ENCODE measurements at regions not wholly inside any gene's neighbourhood (a gene's known extent, or its start where the extent isn't known, plus 50 kb on each side); places are given as distances from the start of the nearest gene placed in this dataset.

DNA sequence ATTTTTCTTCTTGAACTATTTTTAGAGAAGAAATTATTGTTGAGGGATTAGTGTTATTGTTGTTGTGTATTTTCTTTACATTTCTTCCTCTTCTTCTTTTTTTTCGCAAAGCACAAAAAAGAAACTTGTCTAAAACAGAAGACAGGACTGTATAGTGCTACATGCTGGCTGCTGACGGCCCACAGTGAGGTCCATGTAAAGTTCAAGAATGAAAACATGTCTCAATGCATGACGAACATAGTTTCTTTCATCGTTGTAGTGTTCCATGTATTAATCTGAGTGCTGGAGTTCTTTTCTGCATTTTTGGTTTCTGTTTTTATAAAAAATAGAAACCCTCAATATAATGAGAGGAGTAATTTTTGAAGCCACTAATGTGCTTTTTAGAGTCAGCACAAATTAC is 462.9 kb upstream of the MARCKS start:
- Histone ChIP-seq H3K4me1 (ENCODE audit: control insufficient read depth in 1 of 2, extremely low read depth in 1 of 2, insufficient read depth in 2 of 2, low read length in 2 of 2) (no peaks in the 10 kb centered on the region), H3K36me3 (ENCODE audit: control insufficient read depth in 2 of 2, extremely low read depth in 1 of 2, insufficient read depth in 1 of 2, low read length in 1 of 2) (no peaks in the 10 kb centered on the region), H3K4me3 (ENCODE audit: control insufficient read depth in 1 of 2, extremely low read depth in 1 of 2, low read length in 1 of 2) (no peak overlapping the region), H3K27ac (ENCODE audit: low read length) (no peak overlapping the region), H3K9me3 (no peaks in the 10 kb centered on the region), H3K27me3 (replicated peaks in 1 of 2; ENCODE audit: control insufficient read depth in 2 of 2, extremely low read depth in 1 of 2, insufficient read depth in 2 of 2, low read length in 1 of 2) (no peaks in the 10 kb centered on the region)
- POLR2A ChIA-PET, result no interaction called here
- Mint-ChIP-seq H3K4me1 (no peaks in the 10 kb centered on the region), H3K36me3 (no peaks in the 10 kb centered on the region), H3K27me3 (no peaks in the 10 kb centered on the region), H3K9me3 (no peaks in the 10 kb centered on the region), H3K27ac (no peak overlapping the region), H3K4me3 (no peak overlapping the region)
- ATAC-seq (replicated peaks in 1 of 4) (no peak), DNase-seq (no peak)
- no CpG with 5 or more reads among the region's 4 CpGs for WGBS (ENCODE audit: insufficient coverage)
- CTCF ChIA-PET, result no interaction called here

DNA sequence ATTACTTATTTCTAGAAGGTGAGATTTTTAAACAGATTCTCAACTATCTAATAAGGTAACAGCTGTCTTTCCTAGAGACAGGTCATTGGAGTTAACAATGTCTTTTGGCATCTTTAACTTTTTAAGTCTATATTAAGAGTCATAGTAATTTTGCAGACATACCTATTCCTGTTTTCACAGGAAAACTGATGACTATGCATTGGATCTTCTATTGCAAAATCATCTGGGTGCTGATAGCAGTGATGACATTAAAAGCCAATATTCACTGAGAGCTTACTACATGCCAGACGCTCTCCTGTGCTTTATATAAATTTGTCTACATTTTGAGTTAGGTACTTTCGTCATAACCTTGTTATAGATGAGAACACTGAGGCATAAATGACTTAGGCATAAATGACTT is 462.4 kb upstream of the MARCKS start:
- ATAC-seq (replicated peaks in 1 of 4), result no peak
- no peaks in the 10 kb centered on the region for H3K9me3 Mint-ChIP-seq
- H3K4me3 Mint-ChIP-seq, result no peak overlapping the region
- H3K27ac Mint-ChIP-seq, result no peak overlapping the region
- ChIA-PET CTCF (no interaction called here), POLR2A (no interaction called here)
- no peaks in the 10 kb centered on the region for H3K4me1 ChIP-seq (ENCODE audit: control insufficient read depth in 1 of 2, extremely low read depth in 1 of 2, insufficient read depth in 2 of 2, low read length in 2 of 2)
- no peaks in the 10 kb centered on the region for H3K27me3 ChIP-seq (replicated peaks in 1 of 2; ENCODE audit: control insufficient read depth in 2 of 2, extremely low read depth in 1 of 2, insufficient read depth in 2 of 2, low read length in 1 of 2)
- H3K36me3 ChIP-seq (ENCODE audit: control insufficient read depth in 2 of 2, extremely low read depth in 1 of 2, insufficient read depth in 1 of 2, low read length in 1 of 2), result no peaks in the 10 kb centered on the region
- no peak overlapping the region for H3K4me3 ChIP-seq (ENCODE audit: control insufficient read depth in 1 of 2, extremely low read depth in 1 of 2, low read length in 1 of 2)
- 100% methylated on average over 1 of the region's 2 CpGs for WGBS (ENCODE audit: insufficient coverage)
- no peak overlapping the region for H3K27ac ChIP-seq (ENCODE audit: low read length)
- H3K9me3 ChIP-seq, result no peaks in the 10 kb centered on the region
- H3K27me3 Mint-ChIP-seq, result no peaks in the 10 kb centered on the region
- H3K36me3 Mint-ChIP-seq, result no peaks in the 10 kb centered on the region
- no peaks in the 10 kb centered on the region for H3K4me1 Mint-ChIP-seq
- DNase-seq, result no peak

DNA sequence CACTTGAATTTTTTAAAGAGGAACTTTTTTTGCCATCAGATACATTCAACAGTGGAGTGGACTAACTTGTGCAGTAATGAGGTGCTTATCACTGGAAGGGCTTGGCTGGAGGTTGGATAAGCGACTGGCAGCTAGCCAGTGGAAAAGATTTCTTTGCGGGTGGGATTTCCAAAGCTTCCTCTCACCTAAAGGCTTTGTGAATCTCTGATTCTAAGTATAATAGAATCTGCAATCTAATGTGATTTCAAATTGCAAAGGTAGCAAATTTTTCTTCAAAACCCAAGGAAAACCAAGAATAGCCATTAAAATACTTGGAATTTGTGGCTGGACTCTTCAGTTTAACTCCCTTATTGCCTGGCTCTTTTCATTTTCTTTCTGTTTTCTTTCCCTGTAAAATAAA is 460.4 kb upstream of the MARCKS start:
- DNase-seq (no peak), ATAC-seq (replicated peaks in 1 of 4) (no peak)
- WGBS (ENCODE audit: insufficient coverage), result no CpG with 5 or more reads among the region's 2 CpGs
- no peaks in the 10 kb centered on the region for H3K4me1 Mint-ChIP-seq
- H3K27me3 ChIP-seq (replicated peaks in 1 of 2; ENCODE audit: control insufficient read depth in 2 of 2, extremely low read depth in 1 of 2, insufficient read depth in 2 of 2, low read length in 1 of 2), result no peaks in the 10 kb centered on the region
- CTCF ChIA-PET, result no interaction called here
- POLR2A ChIA-PET, result no interaction called here
- no peak overlapping the region for H3K4me3 ChIP-seq (ENCODE audit: control insufficient read depth in 1 of 2, extremely low read depth in 1 of 2, low read length in 1 of 2)
- no peaks in the 10 kb centered on the region for H3K4me1 ChIP-seq (ENCODE audit: control insufficient read depth in 1 of 2, extremely low read depth in 1 of 2, insufficient read depth in 2 of 2, low read length in 2 of 2)
- H3K9me3 ChIP-seq, result no peaks in the 10 kb centered on the region
- H3K36me3 ChIP-seq (ENCODE audit: control insufficient read depth in 2 of 2, extremely low read depth in 1 of 2, insufficient read depth in 1 of 2, low read length in 1 of 2), result no peaks in the 10 kb centered on the region
- H3K27me3 Mint-ChIP-seq, result no peaks in the 10 kb centered on the region
- H3K27ac Mint-ChIP-seq, result no peak overlapping the region
- H3K9me3 Mint-ChIP-seq, result peaks cover 0 to 4% (median 4%) of the 10 kb centered on the region in 3 donors
- no peak overlapping the region for H3K4me3 Mint-ChIP-seq
- H3K27ac ChIP-seq (ENCODE audit: low read length), result no peak overlapping the region
- H3K36me3 Mint-ChIP-seq, result no peaks in the 10 kb centered on the region

DNA sequence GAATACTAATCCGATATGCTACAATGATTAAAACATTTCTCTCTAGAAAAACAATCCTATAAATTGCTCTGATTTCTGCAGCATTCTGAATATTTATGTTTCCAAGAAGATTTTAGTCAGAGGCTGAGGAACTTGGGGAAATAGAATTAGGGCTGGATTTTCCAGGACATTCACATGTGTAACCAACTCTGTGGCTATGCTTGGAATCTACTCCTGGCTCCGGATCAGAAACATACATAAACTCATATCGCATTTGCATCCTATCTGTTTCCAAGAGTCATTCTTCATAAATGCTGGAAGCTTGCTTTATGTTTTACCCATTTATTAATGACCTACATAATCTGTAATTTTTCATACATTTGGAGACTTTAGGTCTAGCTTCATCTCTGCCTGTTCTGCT is 459.9 kb upstream of the MARCKS start:
- CTCF ChIA-PET, result no interaction called here
- no peaks in the 10 kb centered on the region for H3K9me3 ChIP-seq
- no peak for ATAC-seq (replicated peaks in 1 of 4)
- H3K27me3 ChIP-seq (replicated peaks in 1 of 2; ENCODE audit: control insufficient read depth in 2 of 2, extremely low read depth in 1 of 2, insufficient read depth in 2 of 2, low read length in 1 of 2), result no peaks in the 10 kb centered on the region
- no peaks in the 10 kb centered on the region for H3K4me1 ChIP-seq (ENCODE audit: control insufficient read depth in 1 of 2, extremely low read depth in 1 of 2, insufficient read depth in 2 of 2, low read length in 2 of 2)
- H3K4me3 ChIP-seq (ENCODE audit: control insufficient read depth in 1 of 2, extremely low read depth in 1 of 2, low read length in 1 of 2), result no peak overlapping the region
- no peaks in the 10 kb centered on the region for H3K36me3 ChIP-seq (ENCODE audit: control insufficient read depth in 2 of 2, extremely low read depth in 1 of 2, insufficient read depth in 1 of 2, low read length in 1 of 2)
- Mint-ChIP-seq H3K27me3 (no peaks in the 10 kb centered on the region), H3K4me1 (no peaks in the 10 kb centered on the region), H3K36me3 (no peaks in the 10 kb centered on the region), H3K27ac (no peak overlapping the region), H3K4me3 (no peak overlapping the region), H3K9me3 (peaks cover 0 to 4% (median 4%) of the 10 kb centered on the region in 3 donors)
- 83% methylated on average over 1 of the region's 3 CpGs for WGBS (ENCODE audit: insufficient coverage)
- POLR2A ChIA-PET, result no interaction called here
- no peak overlapping the region for H3K27ac ChIP-seq (ENCODE audit: low read length)
- DNase-seq, result no peak

DNA sequence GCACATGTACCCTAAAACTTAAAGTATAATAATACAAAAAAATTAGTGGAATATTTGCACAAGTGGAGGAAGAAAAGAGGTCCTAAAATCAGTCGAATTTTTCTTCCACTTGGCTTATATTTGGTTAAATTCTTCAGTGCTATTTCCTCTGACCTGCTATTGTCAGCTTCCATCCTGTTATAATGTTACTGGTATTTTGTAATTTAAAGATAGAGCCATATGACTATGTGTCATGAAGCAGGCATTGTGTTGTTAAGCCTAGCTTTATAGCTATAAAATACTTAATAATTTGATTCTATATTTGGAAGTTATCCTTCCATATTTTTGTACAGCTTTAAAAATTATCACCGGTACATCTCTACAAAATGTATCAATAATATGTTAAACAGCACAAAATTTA is 455.9 kb upstream of the MARCKS start:
- ATAC-seq (replicated peaks in 1 of 4), result no peak
- H3K9me3 Mint-ChIP-seq, result peaks cover 0 to 4% (median 4%) of the 10 kb centered on the region in 3 donors
- Histone ChIP-seq H3K9me3 (no peaks in the 10 kb centered on the region), H3K36me3 (ENCODE audit: control insufficient read depth in 2 of 2, extremely low read depth in 1 of 2, insufficient read depth in 1 of 2, low read length in 1 of 2) (no peaks in the 10 kb centered on the region), H3K4me1 (ENCODE audit: control insufficient read depth in 1 of 2, extremely low read depth in 1 of 2, insufficient read depth in 2 of 2, low read length in 2 of 2) (no peaks in the 10 kb centered on the region), H3K27me3 (replicated peaks in 1 of 2; ENCODE audit: control insufficient read depth in 2 of 2, extremely low read depth in 1 of 2, insufficient read depth in 2 of 2, low read length in 1 of 2) (no peaks in the 10 kb centered on the region), H3K4me3 (ENCODE audit: control insufficient read depth in 1 of 2, extremely low read depth in 1 of 2, low read length in 1 of 2) (no peak overlapping the region), H3K27ac (ENCODE audit: low read length) (no peak overlapping the region)
- H3K27ac Mint-ChIP-seq, result no peak overlapping the region
- no CpG with 5 or more reads among the region's 2 CpGs for WGBS (ENCODE audit: insufficient coverage)
- no peaks in the 10 kb centered on the region for H3K27me3 Mint-ChIP-seq
- CTCF ChIA-PET, result no interaction called here
- no peaks in the 10 kb centered on the region for H3K36me3 Mint-ChIP-seq
- H3K4me1 Mint-ChIP-seq, result no peaks in the 10 kb centered on the region
- POLR2A ChIA-PET, result no interaction called here
- no peak for DNase-seq
- H3K4me3 Mint-ChIP-seq, result no peak overlapping the region

DNA sequence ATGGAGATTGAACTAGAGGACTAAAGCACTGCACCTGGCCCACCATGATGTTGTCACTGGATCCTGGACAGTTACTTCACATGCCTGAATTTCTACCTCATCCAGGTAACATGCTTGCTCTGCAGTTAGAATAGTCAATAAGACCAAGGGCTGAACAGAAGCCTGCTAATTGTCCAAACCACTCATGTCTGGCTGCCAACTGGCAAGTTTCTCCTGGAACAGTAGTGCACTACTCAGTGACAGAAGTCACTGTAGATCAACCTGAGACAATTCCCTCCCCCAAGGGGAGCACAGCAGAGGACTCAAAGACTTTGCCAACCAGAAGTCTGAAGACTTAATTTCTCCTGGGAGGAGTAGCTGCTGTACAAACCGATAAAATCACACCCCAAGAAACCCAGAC is 454.6 kb upstream of the MARCKS start:
- no peaks in the 10 kb centered on the region for H3K27me3 ChIP-seq (replicated peaks in 1 of 2; ENCODE audit: control insufficient read depth in 2 of 2, extremely low read depth in 1 of 2, insufficient read depth in 2 of 2, low read length in 1 of 2)
- no peaks in the 10 kb centered on the region for H3K4me1 Mint-ChIP-seq
- no peak overlapping the region for H3K4me3 Mint-ChIP-seq
- no peak overlapping the region for H3K4me3 ChIP-seq (ENCODE audit: control insufficient read depth in 1 of 2, extremely low read depth in 1 of 2, low read length in 1 of 2)
- H3K36me3 ChIP-seq (ENCODE audit: control insufficient read depth in 2 of 2, extremely low read depth in 1 of 2, insufficient read depth in 1 of 2, low read length in 1 of 2), result no peaks in the 10 kb centered on the region
- H3K27me3 Mint-ChIP-seq, result no peaks in the 10 kb centered on the region
- peaks cover 0 to 4% (median 4%) of the 10 kb centered on the region in 3 donors for H3K9me3 Mint-ChIP-seq
- H3K27ac Mint-ChIP-seq, result no peak overlapping the region
- POLR2A ChIA-PET, result no interaction called here
- no peaks in the 10 kb centered on the region for H3K4me1 ChIP-seq (ENCODE audit: control insufficient read depth in 1 of 2, extremely low read depth in 1 of 2, insufficient read depth in 2 of 2, low read length in 2 of 2)
- no peaks in the 10 kb centered on the region for H3K9me3 ChIP-seq
- ATAC-seq (replicated peaks in 1 of 4), result no peak
- no peak overlapping the region for H3K27ac ChIP-seq (ENCODE audit: low read length)
- CTCF ChIA-PET, result no interaction called here
- no peak for DNase-seq
- WGBS (ENCODE audit: insufficient coverage), result no CpG with 5 or more reads among the region's 1 CpG
- H3K36me3 Mint-ChIP-seq, result no peaks in the 10 kb centered on the region

DNA sequence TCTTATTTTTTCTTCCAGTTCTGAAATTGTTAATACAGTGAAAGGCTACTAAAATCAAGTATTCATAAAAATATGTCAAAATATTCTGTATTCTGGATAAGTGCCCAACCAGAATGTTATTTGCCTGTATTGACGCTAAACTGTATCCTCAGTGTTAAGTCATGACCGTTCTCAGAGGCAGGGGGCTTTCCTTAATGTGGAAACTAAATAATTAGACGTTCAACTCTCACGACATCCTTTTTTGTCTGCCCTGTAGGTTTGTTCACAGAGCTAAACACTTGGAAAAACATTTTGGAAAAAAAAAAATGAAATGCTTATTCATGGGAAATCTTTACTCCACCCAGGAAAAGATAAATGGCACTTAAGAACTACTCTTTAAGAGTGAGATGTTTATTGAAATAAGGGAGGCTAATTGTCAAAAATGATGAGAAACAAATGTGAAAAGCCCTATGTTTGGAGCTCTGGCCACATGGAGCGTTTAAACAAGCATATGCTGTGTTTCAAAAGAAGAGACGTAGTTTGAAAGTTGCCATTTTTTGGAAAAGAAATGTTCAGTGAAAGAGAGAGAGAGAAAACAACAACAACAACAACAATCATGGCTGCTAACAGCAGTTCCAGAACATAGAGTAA is 453.1 kb upstream of the MARCKS start:
- ChIA-PET POLR2A (no interaction called here), CTCF (no interaction called here)
- ATAC-seq (replicated peaks in 1 of 4) (no peak), DNase-seq (no peak)
- Mint-ChIP-seq H3K36me3 (no peaks in the 10 kb centered on the region), H3K4me3 (no peak overlapping the region), H3K27ac (no peak overlapping the region), H3K27me3 (no peaks in the 10 kb centered on the region), H3K4me1 (no peaks in the 10 kb centered on the region), H3K9me3 (peaks cover 0 to 4% (median 4%) of the 10 kb centered on the region in 3 donors)
- no CpG with 5 or more reads among the region's 6 CpGs for WGBS (ENCODE audit: insufficient coverage)
- H3K4me3 ChIP-seq (ENCODE audit: control insufficient read depth in 1 of 2, extremely low read depth in 1 of 2, low read length in 1 of 2), result no peak overlapping the region
- H3K9me3 ChIP-seq, result no peaks in the 10 kb centered on the region
- no peak overlapping the region for H3K27ac ChIP-seq (ENCODE audit: low read length)
- H3K36me3 ChIP-seq (ENCODE audit: control insufficient read depth in 2 of 2, extremely low read depth in 1 of 2, insufficient read depth in 1 of 2, low read length in 1 of 2), result no peaks in the 10 kb centered on the region
- no peaks in the 10 kb centered on the region for H3K4me1 ChIP-seq (ENCODE audit: control insufficient read depth in 1 of 2, extremely low read depth in 1 of 2, insufficient read depth in 2 of 2, low read length in 2 of 2)
- no peaks in the 10 kb centered on the region for H3K27me3 ChIP-seq (replicated peaks in 1 of 2; ENCODE audit: control insufficient read depth in 2 of 2, extremely low read depth in 1 of 2, insufficient read depth in 2 of 2, low read length in 1 of 2)
